Peyer's patch (tissue), 4 donors: ENCODE measurements at regions not wholly inside any gene's neighbourhood (a gene's known extent, or its start where the extent isn't known, plus 50 kb on each side); places are given as distances from the start of the nearest gene placed in this dataset.
"Not testable (repeated sequence)": the region's sequence is repeated elsewhere in the genome, so short reads cannot be mapped to it uniquely, and the experiment has no call there.

ENCODE experiments used
- POLR2A ChIP-seq, 2 donors: fragments of 450-650 bp; IDR thresholded peaks; one replicate each; pipeline ENCODE4 v1.5.1; 2017; ENCODE audit warnings: antibody characterized with exemption in 2 of 2, mild to moderate bottlenecking in 2 of 2, moderate library complexity in 2 of 2
- TF ChIP-seq, protein P1 (sequence below), 6 experiments: fragments of 450-650 bp in 4 of 6; fragments of 200-600 bp in 2 of 6; sonication (generic) in 1 of 6; IDR thresholded peaks; one replicate each; pipeline ENCODE4 v1.5.1; 2017 to 2019; ENCODE audit warnings: antibody characterized with exemption in 6 of 6, mild to moderate bottlenecking in 3 of 6, moderate library complexity in 1 of 6

DNA sequence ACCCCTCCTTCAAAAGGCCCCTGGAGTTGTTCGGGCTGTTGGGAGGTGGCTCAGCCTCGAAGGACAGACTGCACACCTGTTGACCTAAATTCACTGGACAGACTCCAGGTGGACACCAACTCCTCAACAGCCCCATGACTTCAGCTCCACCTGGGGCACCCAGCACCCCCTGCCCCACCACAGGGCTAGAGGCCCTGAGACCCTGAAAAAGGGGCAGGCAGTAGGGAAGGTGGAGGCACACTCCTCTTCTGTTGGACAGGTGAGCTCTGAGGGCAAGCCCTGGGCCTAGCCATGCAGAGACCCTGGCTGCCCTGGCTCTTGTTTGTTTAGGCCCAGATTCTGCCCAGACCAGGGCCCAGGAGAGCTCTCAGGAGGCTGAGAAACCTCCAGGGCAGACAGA lies 409.7 kb upstream of the CAMK1G start:
- not testable (repeated sequence) for TF ChIP-seq POLR2A (IDR thresholded peaks at IDR 0.05)
- TF ChIP-seq, protein P1, sequence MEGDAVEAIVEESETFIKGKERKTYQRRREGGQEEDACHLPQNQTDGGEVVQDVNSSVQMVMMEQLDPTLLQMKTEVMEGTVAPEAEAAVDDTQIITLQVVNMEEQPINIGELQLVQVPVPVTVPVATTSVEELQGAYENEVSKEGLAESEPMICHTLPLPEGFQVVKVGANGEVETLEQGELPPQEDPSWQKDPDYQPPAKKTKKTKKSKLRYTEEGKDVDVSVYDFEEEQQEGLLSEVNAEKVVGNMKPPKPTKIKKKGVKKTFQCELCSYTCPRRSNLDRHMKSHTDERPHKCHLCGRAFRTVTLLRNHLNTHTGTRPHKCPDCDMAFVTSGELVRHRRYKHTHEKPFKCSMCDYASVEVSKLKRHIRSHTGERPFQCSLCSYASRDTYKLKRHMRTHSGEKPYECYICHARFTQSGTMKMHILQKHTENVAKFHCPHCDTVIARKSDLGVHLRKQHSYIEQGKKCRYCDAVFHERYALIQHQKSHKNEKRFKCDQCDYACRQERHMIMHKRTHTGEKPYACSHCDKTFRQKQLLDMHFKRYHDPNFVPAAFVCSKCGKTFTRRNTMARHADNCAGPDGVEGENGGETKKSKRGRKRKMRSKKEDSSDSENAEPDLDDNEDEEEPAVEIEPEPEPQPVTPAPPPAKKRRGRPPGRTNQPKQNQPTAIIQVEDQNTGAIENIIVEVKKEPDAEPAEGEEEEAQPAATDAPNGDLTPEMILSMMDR (IDR thresholded peaks at IDR 0.05) = not testable (repeated sequence)
